ENCODE measurements at regions not wholly inside any gene's neighbourhood (a gene's known extent, or its start where the extent isn't known, plus 50 kb on each side); places are given as distances from the start of the nearest gene placed in this dataset.

- no peaks in the 10 kb centered on the region for H3K27me3 ChIP-seq
- ATAC-seq (no peak), DNase-seq (no peak)
- no peaks in the 10 kb centered on the region for H3K9me3 ChIP-seq
- H3K4me1 ChIP-seq = no peaks in the 10 kb centered on the region
- H3K4me3 ChIP-seq = no peak overlapping the region
- intact Hi-C loops (cut with DNase I) = no loop called here
- WGBS, 2 donors = 44 to 50% methylated on average over 2 of the region's 2 CpGs
- H3K36me3 ChIP-seq (replicated peaks in 1 of 2; ENCODE audit: insufficient read depth in 1 of 2, low read depth in 2 of 2) = no peaks in the 10 kb centered on the region
- no peak for TF ChIP-seq POLR2A (IDR thresholded peaks at IDR 0.05)
- no peak for TF ChIP-seq CTCF (IDR thresholded peaks at IDR 0.05)
- no peak overlapping the region for H3K27ac ChIP-seq
Measured at GRCh38 chr4:66351761-66352160, 681.5 kb upstream of the EPHA5 start.

- no peak for ATAC-seq
- no peak overlapping the region for H3K4me3 ChIP-seq
- H3K36me3 ChIP-seq (replicated peaks in 1 of 2; ENCODE audit: insufficient read depth in 1 of 2, low read depth in 2 of 2) = no peaks in the 10 kb centered on the region
- WGBS, 2 donors = 62 to 72% methylated on average over 3 of the region's 3 CpGs
- intact Hi-C loops (cut with DNase I) = no loop called here
- no peak overlapping the region for H3K27ac ChIP-seq
- no peaks in the 10 kb centered on the region for H3K9me3 ChIP-seq
- no peaks in the 10 kb centered on the region for H3K4me1 ChIP-seq
- H3K27me3 ChIP-seq = no peaks in the 10 kb centered on the region
- TF ChIP-seq POLR2A (IDR thresholded peaks at IDR 0.05) (no peak), CTCF (IDR thresholded peaks at IDR 0.05) (no peak)
- no peak for DNase-seq
Measured at GRCh38 chr4:66340286-66340893, 670.1 kb upstream of the EPHA5 start.

- intact Hi-C loops (cut with DNase I) = no loop called here
- H3K27me3 ChIP-seq = no peaks in the 10 kb centered on the region
- no peaks in the 10 kb centered on the region for H3K36me3 ChIP-seq (replicated peaks in 1 of 2; ENCODE audit: insufficient read depth in 1 of 2, low read depth in 2 of 2)
- no peak overlapping the region for H3K27ac ChIP-seq
- DNase-seq (no peak), ATAC-seq (no peak)
- no peaks in the 10 kb centered on the region for H3K4me1 ChIP-seq
- TF ChIP-seq CTCF (IDR thresholded peaks at IDR 0.05) = no peak
- TF ChIP-seq POLR2A (IDR thresholded peaks at IDR 0.05) = no peak
- no peak overlapping the region for H3K4me3 ChIP-seq
- WGBS, 2 donors = 61 to 67% methylated on average over 3 of the region's 3 CpGs
- H3K9me3 ChIP-seq = no peaks in the 10 kb centered on the region
Measured at GRCh38 chr4:66339007-66339406, 668.7 kb upstream of the EPHA5 start.

- intact Hi-C loops (cut with DNase I) = no loop called here
- Histone ChIP-seq H3K9me3 (no peaks in the 10 kb centered on the region), H3K4me3 (no peak overlapping the region), H3K27me3 (no peaks in the 10 kb centered on the region), H3K4me1 (no peaks in the 10 kb centered on the region), H3K27ac (no peak overlapping the region), H3K36me3 (replicated peaks in 1 of 2; ENCODE audit: insufficient read depth in 1 of 2, low read depth in 2 of 2) (no peaks in the 10 kb centered on the region)
- ATAC-seq (no peak), DNase-seq (no peak)
- TF ChIP-seq POLR2A (IDR thresholded peaks at IDR 0.05) (no peak), CTCF (IDR thresholded peaks at IDR 0.05) (no peak)
Measured at GRCh38 chr4:66331761-66332160, 661.5 kb upstream of the EPHA5 start.

- no peaks in the 10 kb centered on the region for H3K4me1 ChIP-seq
- ATAC-seq (no peak), DNase-seq (no peak)
- no peak overlapping the region for H3K4me3 ChIP-seq
- 58 to 76% methylated on average over 3 of the region's 3 CpGs for WGBS, 2 donors
- no peak for TF ChIP-seq POLR2A (IDR thresholded peaks at IDR 0.05)
- no peak for TF ChIP-seq CTCF (IDR thresholded peaks at IDR 0.05)
- no peak overlapping the region for H3K27ac ChIP-seq
- intact Hi-C loops (cut with DNase I) = no loop called here
- H3K9me3 ChIP-seq = no peaks in the 10 kb centered on the region
- no peaks in the 10 kb centered on the region for H3K27me3 ChIP-seq
- H3K36me3 ChIP-seq (replicated peaks in 1 of 2; ENCODE audit: insufficient read depth in 1 of 2, low read depth in 2 of 2) = no peaks in the 10 kb centered on the region
Measured at GRCh38 chr4:66330125-66330524, 659.8 kb upstream of the EPHA5 start.
